Nephron progenitor cell (in vitro differentiated cells): ENCODE measurements at regions not wholly inside any gene's neighbourhood (a gene's known extent, or its start where the extent isn't known, plus 50 kb on each side); places are given as distances from the start of the nearest gene placed in this dataset.
A peak's percentile ranks its signal among the peaks of the same experiment; 100 is the strongest.
"Not testable (repeated sequence)": the region's sequence is repeated elsewhere in the genome, so short reads cannot be mapped to it uniquely, and the experiment has no call there.

ENCODE experiments used
- DNase-seq: peaks from one replicate; pipeline ENCODE4 v3.0.0; 2021
- H3K27ac Mint-ChIP-seq: 2 replicates; pipeline ENCODE4 v1.8.0; 2021; ENCODE audit warnings: mild to moderate bottlenecking, moderate library complexity, mixed read lengths
- H3K27me3 Mint-ChIP-seq: 2 replicates; pipeline ENCODE4 v1.8.0; 2021; ENCODE audit warnings: mild to moderate bottlenecking, low read depth, mixed read lengths; ENCODE audit not compliant: poor library complexity
- H3K36me3 Mint-ChIP-seq: 2 replicates; pipeline ENCODE4 v1.8.0; 2021; ENCODE audit warnings: low read depth, mixed read lengths
- H3K4me1 Mint-ChIP-seq: 2 replicates; pipeline ENCODE4 v1.8.0; 2021; ENCODE audit warnings: mixed read lengths
- H3K4me3 Mint-ChIP-seq: 2 replicates; pipeline ENCODE4 v1.8.0; 2021; ENCODE audit warnings: mild to moderate bottlenecking, moderate library complexity, mixed read lengths
- H3K9me3 Mint-ChIP-seq: 2 replicates; pipeline ENCODE4 v1.8.0; 2021; ENCODE audit warnings: mild to moderate bottlenecking, moderate library complexity, mixed read lengths
- CTCF ChIP-seq: fragments of 200-600 bp; sonication (generic); IDR thresholded peaks from 2 replicates; pipeline ENCODE4 v1.5.0; 2021; ENCODE audit warnings: antibody characterized with exemption

DNA sequence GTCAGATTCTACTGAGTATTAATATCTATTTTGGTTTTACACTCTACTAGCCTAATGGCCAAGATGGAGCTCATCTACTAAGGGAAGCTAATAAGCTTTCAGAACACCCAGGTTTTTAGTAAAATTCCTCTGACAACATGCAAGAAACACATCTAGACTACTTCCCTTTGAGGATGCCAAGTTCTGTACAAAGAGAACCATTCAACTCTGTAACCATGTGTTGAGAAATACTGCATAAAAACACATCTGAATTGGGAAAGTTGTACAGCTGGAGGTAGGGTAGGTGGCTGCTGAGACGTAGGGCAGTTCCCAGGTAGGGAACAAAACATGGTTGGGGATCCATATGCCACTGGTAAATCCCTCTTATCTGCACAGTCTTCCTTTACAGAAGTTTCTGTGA lies 66.2 kb downstream of the SC5D start:
- DNase-seq, result no peak
- no peaks in the 10 kb centered on the region for H3K36me3 Mint-ChIP-seq
- no peak overlapping the region for H3K4me3 Mint-ChIP-seq
- H3K4me1 Mint-ChIP-seq, result peaks cover 14% of the 10 kb centered on the region
- TF ChIP-seq CTCF, result no peak
- peaks cover 22% of the 10 kb centered on the region for H3K27me3 Mint-ChIP-seq
- no peak overlapping the region for H3K27ac Mint-ChIP-seq
- H3K9me3 Mint-ChIP-seq, result no peaks in the 10 kb centered on the region

- Mint-ChIP-seq H3K27me3 (peaks cover 22% of the 10 kb centered on the region), H3K4me3 (no peak overlapping the region), H3K9me3 (no peaks in the 10 kb centered on the region), H3K27ac (no peak overlapping the region), H3K4me1 (peaks cover 12% of the 10 kb centered on the region), H3K36me3 (no peaks in the 10 kb centered on the region)
- DNase-seq, result no peak
- TF ChIP-seq CTCF, result no peak
These were observed 67.0 kb downstream of the SC5D start for GRCh38 chr11:121359591-121359990.

- Mint-ChIP-seq H3K4me1 (peaks cover 25% of the 10 kb centered on the region), H3K27me3 (peaks cover 17% of the 10 kb centered on the region)
- not testable (repeated sequence) for H3K4me3 Mint-ChIP-seq, H3K27ac Mint-ChIP-seq, DNase-seq, H3K9me3 Mint-ChIP-seq, H3K36me3 Mint-ChIP-seq
These were observed 70.4 kb downstream of the SC5D start for GRCh38 chr11:121362955-121363354.

DNA sequence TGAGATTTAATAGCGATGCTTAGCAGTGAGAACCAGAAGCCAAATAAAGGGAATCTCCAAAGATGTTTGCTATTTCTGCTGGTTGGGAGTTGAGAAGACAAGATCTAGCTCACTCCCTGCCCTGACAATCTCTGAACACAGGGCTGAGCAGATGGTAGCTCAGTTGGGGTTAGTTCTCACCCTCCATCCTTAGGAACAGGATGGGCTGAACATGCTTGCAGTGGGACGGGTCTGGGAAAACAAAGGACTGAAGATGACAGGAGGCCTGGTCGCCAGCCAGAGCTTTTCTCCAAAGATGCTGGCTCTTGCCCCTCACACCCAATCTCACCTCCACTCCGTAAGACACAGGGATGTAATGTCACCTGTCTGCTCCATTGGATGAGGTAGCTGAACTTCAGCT lies 72.7 kb downstream of the SC5D start:
- H3K4me3 Mint-ChIP-seq, result no peak overlapping the region
- TF ChIP-seq CTCF, result no peak

GRCh38 chr11:121366038-121366437 lies 73.5 kb downstream of the SC5D start:
- no peak for TF ChIP-seq CTCF
- H3K4me3 Mint-ChIP-seq, result no peak overlapping the region
- H3K4me1 Mint-ChIP-seq, result peaks cover 36% of the 10 kb centered on the region
- H3K9me3 Mint-ChIP-seq, result no peaks in the 10 kb centered on the region
- peaks cover 18% of the 10 kb centered on the region for H3K27me3 Mint-ChIP-seq
- DNase-seq, result no peak
- H3K36me3 Mint-ChIP-seq, result no peaks in the 10 kb centered on the region
- peak overlapping the region; percentile 12 for H3K27ac Mint-ChIP-seq

More for the DNA sequence above, 72.7 kb downstream of the SC5D start:
- no peaks in the 10 kb centered on the region for H3K36me3 Mint-ChIP-seq
- DNase-seq, result no peak
- H3K27me3 Mint-ChIP-seq, result peaks cover 18% of the 10 kb centered on the region
- H3K27ac Mint-ChIP-seq, result no peak overlapping the region
- no peaks in the 10 kb centered on the region for H3K9me3 Mint-ChIP-seq
- peaks cover 36% of the 10 kb centered on the region for H3K4me1 Mint-ChIP-seq

- H3K27ac Mint-ChIP-seq, result peak overlapping the region; percentile 10
- no peaks in the 10 kb centered on the region for H3K9me3 Mint-ChIP-seq
- H3K27me3 Mint-ChIP-seq, result peaks cover 14% of the 10 kb centered on the region
- no peak for DNase-seq
- H3K36me3 Mint-ChIP-seq, result no peaks in the 10 kb centered on the region
- peaks cover 36% of the 10 kb centered on the region for H3K4me1 Mint-ChIP-seq
- no peak for TF ChIP-seq CTCF
- no peak overlapping the region for H3K4me3 Mint-ChIP-seq
These were observed 74.7 kb downstream of the SC5D start for GRCh38 chr11:121367001-121367843.
